OCI-LY1 (cell line): ENCODE measurements at regions not wholly inside any gene's neighbourhood (a gene's known extent, or its start where the extent isn't known, plus 50 kb on each side); places are given as distances from the start of the nearest gene placed in this dataset.

Experiments
- EZH2 ChIP-seq: fragments of 200-600 bp; sonication (generic), shearing (Covaris generic); IDR thresholded peaks from 2 replicates; pipeline ENCODE4 v1.8.0; 2017; ENCODE audit warnings: borderline replicate concordance, mixed run types, mild to moderate bottlenecking, antibody characterized with exemption, low read length, moderate library complexity, mixed read lengths
- TF ChIP-seq, protein P1 (sequence below): fragments of 200-600 bp; sonication (generic), shearing (Covaris generic); IDR thresholded peaks from 2 replicates; pipeline ENCODE4 v1.5.1; 2017; ENCODE audit warnings: mild to moderate bottlenecking, antibody characterized with exemption, low read length, moderate library complexity, mixed read lengths

DNA sequence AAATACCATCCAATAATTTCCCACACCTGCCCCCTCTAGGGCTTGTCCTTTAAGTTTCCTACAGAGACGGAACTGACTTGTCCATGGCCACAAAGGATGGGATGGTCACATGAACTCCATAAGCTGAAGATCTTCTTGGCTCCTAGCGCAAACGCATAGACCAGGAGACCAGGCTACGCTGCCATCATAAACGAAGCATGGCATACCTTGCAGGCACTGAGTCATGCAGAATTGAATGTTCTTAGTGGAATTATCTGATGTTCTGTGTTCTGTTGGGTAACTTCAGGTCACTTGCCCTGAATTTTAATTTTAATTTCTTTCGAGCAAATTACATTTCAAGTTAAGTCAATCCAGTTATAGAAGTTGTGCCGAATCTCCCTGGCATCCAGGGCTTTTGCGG, 96.4 kb upstream of the STARD13 start:
- TF ChIP-seq, protein P1, sequence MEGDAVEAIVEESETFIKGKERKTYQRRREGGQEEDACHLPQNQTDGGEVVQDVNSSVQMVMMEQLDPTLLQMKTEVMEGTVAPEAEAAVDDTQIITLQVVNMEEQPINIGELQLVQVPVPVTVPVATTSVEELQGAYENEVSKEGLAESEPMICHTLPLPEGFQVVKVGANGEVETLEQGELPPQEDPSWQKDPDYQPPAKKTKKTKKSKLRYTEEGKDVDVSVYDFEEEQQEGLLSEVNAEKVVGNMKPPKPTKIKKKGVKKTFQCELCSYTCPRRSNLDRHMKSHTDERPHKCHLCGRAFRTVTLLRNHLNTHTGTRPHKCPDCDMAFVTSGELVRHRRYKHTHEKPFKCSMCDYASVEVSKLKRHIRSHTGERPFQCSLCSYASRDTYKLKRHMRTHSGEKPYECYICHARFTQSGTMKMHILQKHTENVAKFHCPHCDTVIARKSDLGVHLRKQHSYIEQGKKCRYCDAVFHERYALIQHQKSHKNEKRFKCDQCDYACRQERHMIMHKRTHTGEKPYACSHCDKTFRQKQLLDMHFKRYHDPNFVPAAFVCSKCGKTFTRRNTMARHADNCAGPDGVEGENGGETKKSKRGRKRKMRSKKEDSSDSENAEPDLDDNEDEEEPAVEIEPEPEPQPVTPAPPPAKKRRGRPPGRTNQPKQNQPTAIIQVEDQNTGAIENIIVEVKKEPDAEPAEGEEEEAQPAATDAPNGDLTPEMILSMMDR, result no peak
- no peak for TF ChIP-seq EZH2
